ENCODE measurements at regions not wholly inside any gene's neighbourhood (a gene's known extent, or its start where the extent isn't known, plus 50 kb on each side); places are given as distances from the start of the nearest gene placed in this dataset.
"Not testable (repeated sequence)": the region's sequence is repeated elsewhere in the genome, so short reads cannot be mapped to it uniquely, and the experiment has no call there.

DNA sequence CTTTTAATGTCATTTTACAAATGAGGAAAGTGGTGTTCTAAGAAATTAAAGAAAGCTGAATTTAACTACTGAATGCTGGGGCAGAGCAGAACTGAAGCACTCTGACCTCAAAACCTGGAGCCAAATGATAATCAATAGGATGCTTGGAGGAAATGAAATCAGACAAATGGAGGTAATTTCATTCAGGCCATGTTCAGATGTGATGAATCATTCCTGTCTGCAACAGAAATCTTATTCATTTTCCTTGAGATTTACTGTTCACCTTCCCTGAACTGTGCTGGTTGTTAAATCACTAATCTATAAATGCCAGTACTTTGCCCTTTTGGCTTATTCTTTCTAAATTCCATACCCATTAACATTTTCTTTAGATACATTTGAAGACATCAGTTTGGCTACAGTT is 85.6 kb upstream of the SNX7 start:
- FAIRE-seq = no peak

DNA sequence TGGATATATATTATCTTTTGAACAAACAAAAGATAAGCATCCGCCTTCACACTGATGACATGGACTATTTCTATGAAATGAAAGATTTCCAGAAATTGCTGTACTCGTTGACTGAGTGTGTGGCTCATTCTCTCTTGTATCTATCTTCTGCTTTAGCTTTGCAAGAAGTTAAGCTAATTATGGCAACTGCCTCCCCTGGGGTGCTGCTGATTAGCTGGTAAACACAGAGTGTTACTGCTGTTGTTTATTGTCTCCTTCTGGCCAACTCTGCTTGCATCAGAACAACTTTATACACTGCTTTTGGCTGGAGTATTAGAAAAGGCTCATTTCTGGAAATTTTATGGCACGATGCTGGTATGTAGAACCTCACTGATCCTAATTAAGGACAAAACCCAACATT is 95.6 kb upstream of the SNX7 start:
- FAIRE-seq = no peak
- no peak for TF ChIP-seq PAX5 (IDR thresholded peaks at IDR 0.05; ENCODE audit: insufficient read depth, low read length, severe bottlenecking)
- no peak for TF ChIP-seq SPI1 (IDR thresholded peaks at IDR 0.05; ENCODE audit: low read depth, low read length)
- TF ChIP-seq POLR2A (IDR thresholded peaks at IDR 0.05; ENCODE audit: low read depth, low read length) = no peak
- no peak for TF ChIP-seq POU2F2 (IDR thresholded peaks at IDR 0.05; ENCODE audit: low read depth, low read length)
- no peak for TF ChIP-seq TAF1 (IDR thresholded peaks at IDR 0.05; ENCODE audit: low read depth, low read length)
- TF ChIP-seq POLR2AphosphoS5 (IDR thresholded peaks at IDR 0.05; ENCODE audit: low read depth, low read length) = no peak
- no peak for DNase-seq (ENCODE audit: insufficient read length, low spot score)

More for the DNA sequence above, 85.6 kb upstream of the SNX7 start:
- no peak for DNase-seq (ENCODE audit: insufficient read length, low spot score)
- TF ChIP-seq TAF1 (IDR thresholded peaks at IDR 0.05; ENCODE audit: low read depth, low read length) (no peak), SPI1 (IDR thresholded peaks at IDR 0.05; ENCODE audit: low read depth, low read length) (no peak)

DNA sequence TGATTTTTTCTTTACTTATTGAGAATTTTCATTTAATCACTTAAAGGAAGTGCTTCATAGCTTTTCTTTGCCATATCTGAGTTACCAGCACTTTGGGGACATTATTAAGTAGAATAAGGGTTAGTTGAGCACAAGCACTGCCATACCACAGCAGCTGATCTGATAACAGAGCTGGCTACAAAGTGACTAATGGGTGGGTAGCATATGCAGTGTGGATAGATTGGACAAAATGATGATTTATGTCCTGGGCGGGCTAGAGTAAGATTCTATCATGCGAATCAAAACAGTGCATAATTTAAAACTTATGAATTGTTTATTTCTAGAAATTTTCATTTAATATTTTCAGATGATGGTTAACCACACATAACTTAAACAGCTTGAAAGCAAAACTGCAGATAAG is 102.2 kb upstream of the SNX7 start:
- FAIRE-seq = no peak
- TF ChIP-seq TAF1 (IDR thresholded peaks at IDR 0.05; ENCODE audit: low read depth, low read length) (no peak), PAX5 (IDR thresholded peaks at IDR 0.05; ENCODE audit: insufficient read depth, low read length, severe bottlenecking) (no peak), POLR2AphosphoS5 (IDR thresholded peaks at IDR 0.05; ENCODE audit: low read depth, low read length) (no peak), POU2F2 (IDR thresholded peaks at IDR 0.05; ENCODE audit: low read depth, low read length) (no peak), POLR2A (IDR thresholded peaks at IDR 0.05; ENCODE audit: low read depth, low read length) (no peak), SPI1 (IDR thresholded peaks at IDR 0.05; ENCODE audit: low read depth, low read length) (no peak)
- no peak for DNase-seq (ENCODE audit: insufficient read length, low spot score)

DNA sequence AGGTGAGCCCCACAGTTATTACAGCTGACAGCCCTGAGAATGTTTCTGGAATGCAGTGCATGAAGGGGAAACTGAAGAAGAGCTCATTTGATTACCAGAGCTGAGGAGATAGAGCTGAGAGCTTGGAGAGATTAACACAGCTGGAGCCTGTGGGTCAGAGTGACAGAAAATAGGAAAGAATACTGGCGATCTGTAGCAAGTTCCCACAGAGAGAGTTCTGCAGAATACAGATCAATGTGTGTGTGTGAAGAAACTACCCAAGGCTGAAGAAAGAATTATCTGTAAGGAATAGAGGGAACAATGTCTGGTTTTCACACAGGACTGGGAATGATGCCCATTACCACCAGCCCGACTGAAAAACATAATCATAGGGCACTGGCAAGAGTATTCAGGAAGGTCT is 103.6 kb upstream of the SNX7 start:
- FAIRE-seq = no peak
- TF ChIP-seq POLR2AphosphoS5 (IDR thresholded peaks at IDR 0.05; ENCODE audit: low read depth, low read length) (no peak), POU2F2 (IDR thresholded peaks at IDR 0.05; ENCODE audit: low read depth, low read length) (no peak), POLR2A (IDR thresholded peaks at IDR 0.05; ENCODE audit: low read depth, low read length) (no peak), TAF1 (IDR thresholded peaks at IDR 0.05; ENCODE audit: low read depth, low read length) (no peak), SPI1 (IDR thresholded peaks at IDR 0.05; ENCODE audit: low read depth, low read length) (no peak), PAX5 (IDR thresholded peaks at IDR 0.05; ENCODE audit: insufficient read depth, low read length, severe bottlenecking) (no peak)
- no peak for DNase-seq (ENCODE audit: insufficient read length, low spot score)

DNA sequence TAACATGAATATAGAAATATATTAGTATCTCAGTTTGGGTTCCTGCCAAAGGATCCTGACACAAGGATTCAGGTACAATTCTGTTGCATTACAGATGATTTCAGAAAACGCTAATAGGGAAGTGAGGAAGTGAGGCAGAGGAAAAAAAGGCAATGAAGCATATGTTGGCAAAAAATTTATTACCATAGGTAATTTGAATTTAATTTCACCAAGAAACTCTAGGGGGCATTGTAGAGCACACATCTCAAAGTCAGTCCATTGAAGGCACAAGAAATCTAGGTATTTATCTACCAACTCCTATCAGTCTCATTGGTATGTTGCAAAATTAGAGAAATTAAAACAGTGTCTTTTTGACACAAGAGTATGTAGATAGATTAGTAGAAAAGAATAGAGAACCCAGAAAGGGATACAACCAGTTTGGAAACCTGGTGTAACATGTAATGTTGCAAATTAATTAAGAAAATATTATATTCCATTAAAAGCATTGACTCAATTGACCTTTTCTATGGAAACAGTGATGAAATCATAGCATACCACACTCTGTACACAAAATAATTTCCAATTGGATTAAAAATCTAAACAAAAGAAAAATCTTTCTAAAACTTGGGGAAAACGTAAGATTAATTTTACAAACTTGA is 104.9 kb upstream of the SNX7 start:
- DNase-seq (ENCODE audit: insufficient read length, low spot score) = no peak
- FAIRE-seq = no peak
- TF ChIP-seq POLR2AphosphoS5 (IDR thresholded peaks at IDR 0.05; ENCODE audit: low read depth, low read length) (no peak), POU2F2 (IDR thresholded peaks at IDR 0.05; ENCODE audit: low read depth, low read length) (no peak), SPI1 (IDR thresholded peaks at IDR 0.05; ENCODE audit: low read depth, low read length) (no peak)

DNA sequence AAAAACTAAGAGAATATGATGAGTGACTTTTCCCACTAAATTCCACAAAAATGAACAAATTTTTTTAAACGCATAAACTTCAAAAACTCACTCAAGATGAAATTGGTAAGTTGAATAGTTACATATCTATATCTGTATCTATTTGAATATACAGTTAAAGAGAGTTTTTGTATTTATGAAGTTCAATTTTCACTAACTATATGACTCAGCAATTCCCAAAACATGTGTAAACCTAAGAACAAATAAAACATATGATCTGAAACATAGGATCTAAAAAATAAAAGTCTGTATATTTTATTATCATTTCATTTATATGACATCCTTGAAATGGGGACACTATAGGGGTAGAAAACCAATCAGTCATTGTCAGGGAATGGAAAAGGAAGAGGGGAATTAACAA is 105.7 kb upstream of the SNX7 start:
- FAIRE-seq (no peak), DNase-seq (ENCODE audit: insufficient read length, low spot score) (no peak)
- no peak for TF ChIP-seq POU2F2 (IDR thresholded peaks at IDR 0.05; ENCODE audit: low read depth, low read length)
- TF ChIP-seq TAF1 (IDR thresholded peaks at IDR 0.05; ENCODE audit: low read depth, low read length) = no peak
- TF ChIP-seq PAX5 (IDR thresholded peaks at IDR 0.05; ENCODE audit: insufficient read depth, low read length, severe bottlenecking) = no peak
- no peak for TF ChIP-seq POLR2A (IDR thresholded peaks at IDR 0.05; ENCODE audit: low read depth, low read length)
- TF ChIP-seq SPI1 (IDR thresholded peaks at IDR 0.05; ENCODE audit: low read depth, low read length) = no peak
- no peak for TF ChIP-seq POLR2AphosphoS5 (IDR thresholded peaks at IDR 0.05; ENCODE audit: low read depth, low read length)

DNA sequence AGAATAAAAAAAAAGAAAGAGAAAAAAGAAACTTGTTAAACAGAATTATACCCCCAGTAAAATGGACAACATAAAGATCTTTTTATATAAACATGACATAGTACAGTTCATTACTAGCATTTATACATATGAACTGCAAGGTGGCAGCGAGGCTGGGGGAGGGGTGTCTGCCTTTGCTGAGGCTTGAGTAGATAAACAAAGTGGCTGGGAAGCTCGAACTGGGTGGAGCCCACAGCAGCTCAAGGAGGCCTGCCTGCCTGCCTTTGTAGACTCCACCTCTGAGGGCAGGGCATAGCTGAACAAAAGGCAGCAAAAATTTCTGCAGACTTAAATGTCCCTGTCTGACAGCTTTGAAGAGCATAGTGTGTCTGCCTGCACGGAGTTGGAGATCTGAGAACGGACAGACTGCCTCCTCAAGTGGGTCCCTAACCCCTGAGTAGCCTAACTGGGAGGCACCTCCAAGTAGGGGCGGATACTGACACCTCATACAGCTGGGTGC is 108.9 kb upstream of the SNX7 start:
- DNase-seq (ENCODE audit: insufficient read length, low spot score); FAIRE-seq: not testable (repeated sequence)

DNA sequence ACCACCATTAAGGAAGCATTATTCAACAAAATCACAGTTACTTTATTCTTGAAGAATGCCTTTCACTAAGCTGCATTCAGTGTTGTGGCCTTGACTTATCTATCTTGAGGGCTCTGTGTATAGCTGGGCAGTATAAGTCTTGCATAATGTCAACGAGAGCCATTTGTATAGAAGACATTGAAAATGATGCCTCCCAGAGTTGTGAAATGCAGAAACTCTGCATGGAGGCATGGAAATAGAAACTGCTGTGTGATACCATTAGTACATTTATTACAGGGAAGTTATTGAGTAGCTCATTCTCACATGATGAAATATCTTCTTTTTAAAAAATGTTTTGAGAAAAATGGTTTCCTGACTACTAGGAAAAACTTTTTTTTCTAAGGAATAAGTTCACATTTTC is 111.4 kb upstream of the SNX7 start:
- TF ChIP-seq POLR2A (IDR thresholded peaks at IDR 0.05; ENCODE audit: low read depth, low read length) = no peak
- TF ChIP-seq PAX5 (IDR thresholded peaks at IDR 0.05; ENCODE audit: insufficient read depth, low read length, severe bottlenecking) = no peak
- TF ChIP-seq SPI1 (IDR thresholded peaks at IDR 0.05; ENCODE audit: low read depth, low read length) = no peak
- TF ChIP-seq TAF1 (IDR thresholded peaks at IDR 0.05; ENCODE audit: low read depth, low read length) = no peak
- no peak for TF ChIP-seq POLR2AphosphoS5 (IDR thresholded peaks at IDR 0.05; ENCODE audit: low read depth, low read length)
- no peak for TF ChIP-seq POU2F2 (IDR thresholded peaks at IDR 0.05; ENCODE audit: low read depth, low read length)
- FAIRE-seq (no peak), DNase-seq (ENCODE audit: insufficient read length, low spot score) (no peak)

DNA sequence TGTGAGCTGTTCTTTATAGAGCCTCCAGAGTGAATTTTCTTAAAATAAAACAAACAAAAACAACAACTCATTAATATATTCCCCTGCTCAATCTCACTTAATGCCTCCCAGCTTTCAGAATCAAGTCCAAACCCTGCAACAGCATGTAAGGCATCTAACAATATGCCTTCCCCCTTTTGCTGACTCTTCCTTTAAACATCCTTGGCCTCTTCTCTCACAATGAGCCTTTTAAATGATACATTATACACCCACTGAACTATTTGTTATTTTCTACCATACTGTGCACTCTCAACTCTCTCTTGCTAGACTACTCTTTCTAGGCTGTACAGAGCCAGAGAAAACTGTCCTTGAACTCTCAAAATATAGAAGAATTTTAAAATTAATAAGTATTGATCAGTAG is 115.2 kb upstream of the SNX7 start:
- DNase-seq (ENCODE audit: insufficient read length, low spot score) (no peak), FAIRE-seq (no peak)
- TF ChIP-seq TAF1 (IDR thresholded peaks at IDR 0.05; ENCODE audit: low read depth, low read length) (no peak), POLR2A (IDR thresholded peaks at IDR 0.05; ENCODE audit: low read depth, low read length) (no peak), PAX5 (IDR thresholded peaks at IDR 0.05; ENCODE audit: insufficient read depth, low read length, severe bottlenecking) (no peak), SPI1 (IDR thresholded peaks at IDR 0.05; ENCODE audit: low read depth, low read length) (no peak), POU2F2 (IDR thresholded peaks at IDR 0.05; ENCODE audit: low read depth, low read length) (no peak), POLR2AphosphoS5 (IDR thresholded peaks at IDR 0.05; ENCODE audit: low read depth, low read length) (no peak)

DNA sequence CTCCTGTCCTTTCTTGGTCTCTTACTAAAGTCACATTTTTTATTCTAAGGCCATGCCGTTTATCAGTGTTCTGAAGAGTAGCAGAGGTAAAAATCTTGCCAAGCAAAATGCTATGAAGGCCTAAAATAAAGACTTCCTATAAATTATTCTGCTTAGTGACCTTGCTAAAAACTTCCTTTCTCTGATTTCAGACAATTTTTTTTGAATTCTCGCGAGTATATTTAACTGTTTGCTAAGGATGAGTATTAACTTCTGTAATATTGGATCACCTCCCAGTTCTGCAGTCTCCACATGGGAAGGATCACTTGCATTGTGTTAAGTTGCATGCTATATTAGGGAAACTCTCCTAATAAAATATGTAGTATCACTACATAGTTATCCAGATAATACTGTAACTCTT is 123.4 kb upstream of the SNX7 start:
- no peak for FAIRE-seq
- DNase-seq (ENCODE audit: insufficient read length, low spot score) = no peak
- TF ChIP-seq PAX5 (IDR thresholded peaks at IDR 0.05; ENCODE audit: insufficient read depth, low read length, severe bottlenecking) (no peak), TAF1 (IDR thresholded peaks at IDR 0.05; ENCODE audit: low read depth, low read length) (no peak), POLR2AphosphoS5 (IDR thresholded peaks at IDR 0.05; ENCODE audit: low read depth, low read length) (no peak), SPI1 (IDR thresholded peaks at IDR 0.05; ENCODE audit: low read depth, low read length) (no peak), POLR2A (IDR thresholded peaks at IDR 0.05; ENCODE audit: low read depth, low read length) (no peak), POU2F2 (IDR thresholded peaks at IDR 0.05; ENCODE audit: low read depth, low read length) (no peak)

Measured in GM12891 (cell line).